ENCODE measurements at regions not wholly inside any gene's neighbourhood (a gene's known extent, or its start where the extent isn't known, plus 50 kb on each side); places are given as distances from the start of the nearest gene placed in this dataset.
"Not testable (repeated sequence)": the region's sequence is repeated elsewhere in the genome, so short reads cannot be mapped to it uniquely, and the experiment has no call there.

DNA sequence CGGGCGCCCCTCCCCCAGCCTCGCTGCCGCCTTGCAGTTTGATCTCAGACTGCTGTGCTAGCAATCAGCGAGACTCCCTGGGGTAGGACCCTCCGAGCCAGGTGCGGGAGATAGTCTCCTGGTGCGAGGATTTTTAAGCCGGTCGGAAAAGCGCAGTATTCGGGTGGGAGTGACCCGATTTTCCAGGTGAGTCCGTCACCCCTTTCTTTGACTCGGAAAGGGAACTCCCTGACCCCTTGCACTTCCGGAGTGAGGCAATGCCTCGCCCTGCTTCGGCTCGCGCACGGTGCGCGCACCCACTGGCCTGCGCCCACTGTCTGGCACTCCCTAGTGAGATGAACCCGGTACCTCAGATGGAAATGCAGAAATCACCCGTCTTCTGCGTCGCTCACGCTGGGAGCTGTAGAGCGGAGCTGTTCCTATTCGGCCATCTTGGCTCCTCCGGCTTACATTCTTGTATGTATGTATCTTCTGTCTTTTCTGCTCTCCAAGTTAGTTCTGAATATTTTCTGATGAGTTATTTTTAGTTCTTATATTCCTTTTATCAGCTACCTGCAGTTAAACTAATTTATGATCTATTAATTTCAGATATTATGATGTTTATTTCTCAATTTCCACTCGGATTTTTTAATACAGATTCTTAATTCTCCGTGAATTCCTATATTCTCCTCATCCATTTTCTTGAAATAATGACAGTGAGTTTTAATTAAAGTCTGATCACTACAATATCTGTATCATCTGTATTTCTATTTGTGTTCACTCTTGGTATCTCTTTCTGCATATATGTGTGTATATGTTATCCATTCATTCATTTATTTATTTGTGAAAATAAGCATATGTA lies 370.2 kb upstream of the GRM7 start:
- DNase-seq (ENCODE audit: low spot score); FAIRE-seq: not testable (repeated sequence)

DNA sequence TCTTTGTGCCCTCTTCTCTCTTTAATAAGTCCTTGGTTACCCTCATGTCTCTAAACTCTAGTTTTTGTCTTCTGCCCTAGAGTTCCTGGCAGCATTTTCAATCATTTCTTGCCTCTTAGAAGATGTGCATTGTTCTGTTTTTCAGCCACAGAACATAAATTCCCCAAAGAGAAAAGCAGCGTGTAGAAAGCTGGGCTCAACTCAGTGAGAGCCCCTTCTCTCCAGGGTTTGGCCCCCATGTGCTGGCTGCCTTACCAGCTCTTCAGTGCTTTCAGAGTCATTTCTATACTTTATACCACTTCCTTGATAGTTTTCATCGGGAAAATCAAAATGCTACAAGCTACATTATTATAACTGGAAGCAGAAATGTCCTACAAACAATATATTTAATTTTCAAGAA lies 369.1 kb upstream of the GRM7 start:
- FAIRE-seq (no peak), DNase-seq (ENCODE audit: low spot score) (no peak)

DNA sequence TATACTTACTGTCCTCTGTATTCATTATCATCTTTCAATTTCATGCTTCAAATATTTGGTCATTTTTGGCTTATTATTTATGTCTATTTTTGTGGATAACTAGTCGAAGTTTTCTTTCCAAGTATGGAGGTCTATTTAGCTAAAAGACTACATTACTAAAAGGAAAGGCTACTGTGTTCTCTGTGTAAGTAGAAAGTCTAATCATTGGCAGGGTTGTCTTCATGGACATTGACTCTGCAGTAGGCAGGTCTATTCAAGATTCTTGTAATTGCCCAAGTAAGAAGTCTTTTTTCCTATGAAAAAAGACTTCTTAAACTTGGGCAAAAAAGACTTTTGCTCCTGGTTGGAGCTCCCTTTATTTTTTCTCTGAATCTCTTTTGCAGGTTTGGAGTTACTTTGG lies 368.6 kb upstream of the GRM7 start:
- FAIRE-seq (no peak), DNase-seq (ENCODE audit: low spot score) (no peak)

DNA sequence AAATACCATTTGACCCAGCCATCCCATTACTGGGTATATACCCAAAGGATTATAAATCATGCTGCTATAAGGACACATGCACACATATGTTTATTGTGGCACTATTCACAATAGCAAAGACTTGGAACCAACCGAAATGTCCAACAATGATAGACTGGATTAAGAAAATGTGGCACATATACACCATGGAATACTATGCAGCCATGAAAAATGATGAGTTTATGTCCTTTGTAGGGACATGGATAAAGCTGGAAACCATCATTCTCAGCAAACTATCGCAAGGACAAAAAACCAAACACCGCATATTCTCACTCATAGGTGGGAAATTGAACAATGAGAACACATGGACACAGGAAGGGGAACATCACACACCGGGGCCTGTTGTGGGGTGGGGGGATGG lies 362.0 kb upstream of the GRM7 start:
- FAIRE-seq; DNase-seq (ENCODE audit: low spot score): not testable (repeated sequence)

DNA sequence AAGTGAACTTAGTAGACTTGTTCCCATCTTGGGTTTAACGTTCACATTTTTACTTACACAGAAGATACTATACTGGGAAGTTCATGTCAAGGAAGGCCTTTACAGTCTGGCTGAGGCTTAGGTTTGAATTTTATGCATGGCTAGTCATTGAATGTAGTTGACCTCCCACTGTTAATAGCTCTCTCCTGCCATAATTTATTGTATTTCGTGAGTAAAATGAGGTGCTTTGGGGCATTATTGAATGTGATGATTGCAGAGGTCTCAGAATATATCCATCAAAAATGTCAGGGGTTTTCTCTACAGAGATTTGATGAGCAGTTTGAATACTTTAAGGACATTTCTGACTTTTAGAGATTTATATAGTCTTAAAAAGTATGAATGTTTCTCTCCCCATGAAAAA lies 356.6 kb upstream of the GRM7 start:
- no peak for DNase-seq (ENCODE audit: low spot score)
- no peak for FAIRE-seq

DNA sequence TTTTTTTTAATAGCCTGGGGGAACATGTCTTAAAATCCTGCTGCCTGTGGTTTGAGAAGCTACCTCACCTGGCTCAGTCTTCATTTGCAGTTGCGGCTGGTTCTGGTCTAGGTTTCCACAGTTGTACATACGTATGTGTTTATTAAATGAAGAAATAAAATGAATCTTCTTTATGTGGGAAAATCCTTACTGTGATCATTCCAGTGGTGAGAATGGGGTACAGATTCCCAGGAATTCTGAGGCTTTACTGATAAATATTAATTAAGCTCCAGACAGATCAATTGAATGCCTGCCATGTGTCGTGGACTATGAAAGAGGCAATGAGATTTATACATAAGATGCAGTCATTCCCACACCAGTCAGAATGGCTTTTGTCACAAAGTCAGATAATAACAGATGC lies 356.1 kb upstream of the GRM7 start:
- DNase-seq (ENCODE audit: low spot score) (no peak), FAIRE-seq (no peak)

DNA sequence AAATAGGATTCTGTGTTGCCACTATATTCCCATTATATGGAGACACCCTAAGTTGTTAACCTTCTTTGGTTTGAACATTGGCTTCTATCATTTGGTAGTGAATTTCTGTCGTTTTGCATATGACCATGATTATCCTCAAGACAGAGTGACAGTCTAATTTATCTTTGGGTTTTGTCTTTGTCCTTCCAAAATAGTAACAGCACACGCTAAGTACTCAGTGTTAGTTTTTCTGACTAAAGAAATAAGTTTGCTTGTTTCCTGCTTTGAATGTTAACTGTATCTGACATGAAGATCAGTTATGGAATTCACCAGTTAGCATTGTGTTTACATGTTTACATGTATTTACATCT lies 352.5 kb upstream of the GRM7 start:
- no peak for FAIRE-seq

DNA sequence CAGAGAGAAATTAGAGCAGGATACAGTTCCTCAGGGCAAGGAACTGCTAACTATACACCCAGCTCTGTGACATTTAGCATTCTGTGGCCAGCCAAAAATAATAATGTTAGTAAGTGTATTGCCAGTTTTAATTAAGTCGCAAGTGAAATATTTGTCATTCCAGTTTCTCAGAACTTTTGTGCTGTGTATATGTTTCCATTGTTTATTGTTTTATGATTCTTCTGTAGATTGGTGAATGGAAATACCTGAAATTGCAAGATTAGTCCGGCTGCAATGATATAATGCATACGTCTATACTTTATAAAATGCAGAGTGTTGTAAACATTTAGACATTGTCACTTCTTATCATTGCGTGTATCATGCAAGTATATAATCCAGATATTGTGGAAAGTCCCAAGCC lies 351.3 kb upstream of the GRM7 start:
- no peak for FAIRE-seq
- no peak for DNase-seq (ENCODE audit: low spot score)

More for the DNA sequence above, 352.5 kb upstream of the GRM7 start:
- DNase-seq (ENCODE audit: low spot score), result no peak

DNA sequence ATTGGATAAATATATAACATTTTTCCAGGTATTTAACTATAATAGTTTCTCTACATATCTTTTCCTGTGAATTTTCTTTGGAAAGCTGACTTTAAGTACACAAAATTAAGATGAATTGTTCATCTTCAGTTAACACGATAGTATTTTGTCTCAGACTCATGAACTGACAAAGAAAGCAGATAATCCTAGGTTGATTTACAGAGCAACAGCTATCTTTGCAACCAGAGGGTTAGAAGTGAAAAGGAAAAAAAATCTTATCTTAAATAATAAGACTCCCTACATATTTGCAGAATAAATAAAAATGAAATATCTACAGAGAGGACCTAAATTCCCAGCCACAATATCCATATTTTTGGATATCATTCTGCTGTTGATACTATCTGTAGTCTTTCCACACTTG lies 350.2 kb upstream of the GRM7 start:
- no peak for FAIRE-seq

DNA sequence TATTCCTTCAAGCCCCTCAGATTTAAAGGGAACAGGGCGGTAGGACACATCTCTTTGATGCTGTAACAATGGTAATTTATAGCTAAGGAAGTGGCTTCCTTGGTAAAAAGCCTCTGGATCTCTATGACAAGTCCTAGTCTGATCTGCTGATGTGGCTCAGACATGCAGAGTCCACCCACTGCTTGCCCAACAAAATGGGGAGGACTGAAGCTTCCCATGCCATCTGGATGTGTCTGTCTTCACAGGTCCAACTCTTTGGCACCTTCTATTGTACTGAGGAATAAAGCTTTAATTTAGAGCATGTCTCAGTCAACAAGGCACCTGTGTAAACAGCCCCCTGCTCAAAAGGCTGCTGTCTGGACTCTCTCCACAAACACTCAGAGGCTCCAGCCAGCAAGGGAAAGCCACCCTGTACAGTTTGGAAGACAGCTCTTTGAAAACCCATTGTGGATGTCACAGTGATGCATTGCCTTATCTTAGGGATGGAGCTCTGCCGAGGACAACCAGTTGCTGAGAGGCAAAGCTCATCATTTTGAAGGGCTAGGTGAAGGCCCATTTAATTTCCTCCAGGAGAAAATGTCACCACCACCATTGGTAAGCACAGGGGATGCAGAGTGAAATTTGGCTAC lies 348.6 kb upstream of the GRM7 start:
- FAIRE-seq, result no peak
- no peak for DNase-seq (ENCODE audit: low spot score)

More for the DNA sequence above, 350.2 kb upstream of the GRM7 start:
- no peak for DNase-seq (ENCODE audit: low spot score)

DNA sequence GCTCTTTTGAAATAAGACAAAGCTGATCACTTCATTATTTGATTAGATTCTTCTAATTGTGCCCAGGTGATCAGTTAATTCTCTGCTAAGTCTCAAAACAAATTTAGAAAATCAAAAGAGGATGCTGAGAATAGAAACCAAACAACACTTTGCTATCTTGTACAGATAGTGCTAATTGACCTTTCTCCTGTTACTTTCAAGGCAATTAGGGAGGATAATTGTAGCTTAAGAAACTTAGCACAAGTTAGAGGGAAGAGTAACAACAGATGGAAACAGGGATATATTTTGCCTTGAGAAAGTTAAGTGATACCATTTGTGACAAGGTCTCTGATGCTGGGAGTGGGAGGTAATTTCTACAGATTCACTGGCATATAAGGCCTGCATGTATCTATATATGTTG lies 344.8 kb upstream of the GRM7 start:
- no peak for FAIRE-seq
- no peak for DNase-seq (ENCODE audit: low spot score)

DNA sequence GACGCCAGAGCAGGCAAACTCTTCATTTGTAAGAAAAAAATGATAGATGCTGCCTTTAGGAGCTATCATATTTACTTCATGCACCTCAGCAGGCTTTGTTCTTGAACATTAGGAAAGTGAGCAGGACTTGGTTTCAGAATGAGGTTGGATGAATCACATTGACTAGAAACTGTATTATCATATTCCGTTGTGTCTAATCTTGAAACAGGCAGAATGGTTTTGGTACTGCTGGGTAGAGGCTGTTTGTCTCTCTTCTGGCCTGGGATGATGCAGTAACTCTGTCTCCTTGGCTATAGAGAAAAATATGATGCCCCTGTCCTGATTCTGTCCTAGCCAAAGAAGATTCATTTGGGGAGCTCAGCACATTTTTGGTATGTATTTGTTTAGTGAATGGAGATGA lies 344.2 kb upstream of the GRM7 start:
- DNase-seq (ENCODE audit: low spot score), result no peak
- no peak for FAIRE-seq

DNA sequence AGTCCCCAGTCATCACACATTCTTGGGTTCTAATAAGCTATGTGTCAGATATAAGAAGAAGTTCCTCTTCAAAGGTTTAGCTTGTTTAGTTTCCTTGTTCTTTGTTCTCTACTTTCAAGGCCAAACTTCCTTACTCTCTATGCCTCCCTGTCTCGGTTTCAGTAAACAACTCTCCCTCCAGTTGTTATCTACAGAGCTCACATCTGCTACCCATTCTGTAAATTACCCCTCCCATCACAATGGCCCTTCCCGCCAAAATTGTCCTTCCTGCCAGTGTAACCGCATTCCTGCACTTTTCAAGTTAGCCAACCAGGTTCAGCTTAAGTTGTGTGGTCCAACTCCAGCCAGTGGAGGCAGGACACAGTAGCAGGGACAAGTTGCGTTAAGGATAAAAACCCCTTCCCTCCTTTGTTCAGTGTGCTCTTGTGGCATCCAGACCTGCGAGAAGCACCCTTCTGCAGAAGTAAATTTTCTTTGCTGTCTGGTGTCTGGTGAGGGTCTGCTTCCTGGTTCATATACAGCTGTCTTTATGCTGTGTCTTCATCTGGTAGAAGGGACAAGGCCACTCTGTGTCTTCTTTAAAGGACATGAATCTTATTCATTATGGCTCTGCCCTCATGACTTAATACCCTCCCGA lies 342.1 kb upstream of the GRM7 start:
- DNase-seq (ENCODE audit: low spot score), result no peak
- no peak for FAIRE-seq

DNA sequence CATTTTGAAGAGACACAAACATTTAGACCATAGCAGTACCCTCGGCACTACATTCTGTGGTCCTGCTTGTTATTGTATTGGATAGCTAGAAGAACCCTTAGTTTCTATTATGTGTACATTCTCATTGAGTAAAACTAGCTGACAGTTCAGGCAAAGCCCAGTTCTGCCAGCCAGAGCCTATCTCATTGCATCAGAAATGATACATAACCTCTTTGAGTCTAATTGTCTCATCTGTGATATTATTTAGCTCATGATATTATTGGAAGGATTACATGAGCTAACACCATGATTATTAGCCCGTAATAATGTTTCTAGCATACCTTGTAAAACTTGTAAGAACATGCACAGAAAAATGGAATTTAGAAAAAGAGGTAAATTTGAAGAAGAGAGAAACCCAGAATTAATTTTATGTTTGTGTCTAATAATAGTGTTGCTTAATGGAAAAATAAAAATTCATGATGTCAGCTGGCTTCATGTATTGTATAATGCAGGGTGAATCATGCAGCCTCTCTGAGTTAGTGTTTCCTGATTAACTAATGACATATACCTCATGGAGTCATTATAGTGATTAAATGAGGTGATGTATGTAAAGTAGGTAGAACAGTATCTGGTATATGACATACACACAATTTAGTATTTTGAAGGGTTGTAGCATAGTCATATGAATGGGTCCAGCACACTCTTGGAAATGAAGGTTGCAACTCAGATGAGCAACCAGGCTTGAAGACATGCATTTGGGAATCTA lies 339.4 kb upstream of the GRM7 start:
- DNase-seq (ENCODE audit: low spot score) (no peak), FAIRE-seq (no peak)

DNA sequence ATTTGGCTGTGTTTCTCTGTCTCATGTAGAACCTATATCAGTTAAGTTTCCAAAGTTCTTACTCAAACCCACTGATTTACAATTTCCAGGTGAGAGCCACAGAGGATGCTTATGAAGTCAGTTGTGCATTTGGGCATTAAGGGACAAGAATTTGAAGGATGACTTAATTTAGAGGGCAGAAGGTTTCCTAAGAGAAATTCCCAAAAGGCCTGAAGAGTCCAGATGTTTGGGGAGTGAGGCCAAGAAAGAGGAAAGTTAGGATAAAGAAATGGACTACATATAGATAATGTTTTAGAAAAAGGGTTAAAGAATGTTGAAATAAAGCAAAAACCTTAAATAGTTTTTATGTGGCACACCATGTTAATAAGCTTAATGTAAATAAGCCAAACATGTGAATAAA lies 338.7 kb upstream of the GRM7 start:
- no peak for FAIRE-seq

DNA sequence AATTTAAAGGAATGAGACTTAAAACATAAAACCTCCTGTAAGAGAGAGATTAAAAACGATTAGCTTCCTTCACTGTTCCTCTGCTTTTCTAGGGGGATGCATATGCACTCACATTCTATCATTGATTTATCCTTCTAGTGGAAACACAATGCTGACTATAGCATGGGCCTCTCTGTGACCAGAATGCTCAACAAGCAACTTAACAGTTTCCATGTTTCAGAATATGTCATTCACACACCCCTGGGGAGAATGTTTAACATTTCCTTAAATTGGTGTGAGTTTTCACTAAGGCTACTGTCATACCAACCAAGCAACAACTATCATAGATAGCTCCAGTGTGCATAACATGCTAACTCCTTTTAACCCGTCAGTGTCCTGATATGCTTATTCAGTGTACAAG lies 337.9 kb upstream of the GRM7 start:
- no peak for FAIRE-seq
- DNase-seq (ENCODE audit: low spot score), result no peak

More for the DNA sequence above, 338.7 kb upstream of the GRM7 start:
- no peak for DNase-seq (ENCODE audit: low spot score)

DNA sequence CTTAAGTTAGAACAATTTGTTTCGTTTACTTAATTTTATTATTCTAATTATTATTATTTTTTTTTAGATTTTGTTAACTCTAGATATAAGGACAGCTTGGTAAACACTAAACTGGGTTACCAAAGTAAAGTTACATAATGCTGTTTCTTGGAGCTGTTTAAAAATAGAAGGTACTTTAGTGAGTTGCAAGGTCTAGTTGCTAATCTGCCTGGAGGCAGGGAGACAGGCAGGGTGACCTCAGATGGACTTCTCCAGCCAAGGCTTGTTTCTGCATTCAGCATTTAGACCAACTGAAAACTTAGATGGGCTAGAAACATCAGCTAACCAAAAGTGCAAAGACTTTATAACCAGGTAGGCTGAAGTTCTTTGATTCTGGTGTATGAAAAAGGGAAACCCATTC lies 336.4 kb upstream of the GRM7 start:
- FAIRE-seq (no peak), DNase-seq (ENCODE audit: low spot score) (no peak)

DNA sequence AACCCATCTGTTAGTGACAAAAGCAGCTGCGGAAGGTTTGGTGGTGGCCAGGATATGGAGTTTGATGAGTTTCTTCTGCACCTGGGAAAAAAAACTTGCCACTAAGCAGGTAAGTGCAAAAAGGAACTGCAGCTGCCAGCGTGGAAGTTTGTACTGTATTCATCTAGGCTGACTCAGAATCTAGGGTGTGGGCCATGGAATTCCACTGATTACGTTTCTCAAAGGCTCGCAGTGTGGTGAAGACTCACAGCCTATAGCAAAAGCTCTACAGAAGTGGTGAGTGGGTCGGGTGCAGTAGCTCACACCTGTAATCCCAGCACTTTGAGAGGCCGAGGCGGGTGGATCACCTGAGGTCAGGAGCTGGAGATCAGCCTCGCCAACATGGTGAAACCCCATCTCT lies 334.6 kb upstream of the GRM7 start:
- FAIRE-seq (no peak), DNase-seq (ENCODE audit: low spot score) (no peak)

DNA sequence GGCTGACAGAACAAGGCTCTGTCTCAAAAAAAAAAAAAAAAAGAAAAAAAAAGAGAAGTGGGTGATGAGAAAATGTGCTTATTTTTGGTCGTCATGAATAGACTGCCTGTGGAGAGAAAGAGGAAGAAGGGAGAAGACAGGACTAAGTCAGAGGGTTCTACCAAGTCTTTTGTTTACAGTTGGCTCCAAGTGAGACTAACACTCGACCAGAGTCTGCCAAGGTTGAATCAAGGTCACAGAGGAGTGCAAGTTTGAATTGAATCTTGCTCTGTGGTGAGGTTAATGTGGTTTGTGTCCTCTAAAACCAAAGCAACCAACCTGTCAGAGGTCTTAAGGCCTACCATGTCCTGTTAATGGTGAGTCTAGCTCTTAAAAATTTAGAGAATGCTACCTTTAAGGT lies 334.1 kb upstream of the GRM7 start:
- FAIRE-seq, result no peak

DNA sequence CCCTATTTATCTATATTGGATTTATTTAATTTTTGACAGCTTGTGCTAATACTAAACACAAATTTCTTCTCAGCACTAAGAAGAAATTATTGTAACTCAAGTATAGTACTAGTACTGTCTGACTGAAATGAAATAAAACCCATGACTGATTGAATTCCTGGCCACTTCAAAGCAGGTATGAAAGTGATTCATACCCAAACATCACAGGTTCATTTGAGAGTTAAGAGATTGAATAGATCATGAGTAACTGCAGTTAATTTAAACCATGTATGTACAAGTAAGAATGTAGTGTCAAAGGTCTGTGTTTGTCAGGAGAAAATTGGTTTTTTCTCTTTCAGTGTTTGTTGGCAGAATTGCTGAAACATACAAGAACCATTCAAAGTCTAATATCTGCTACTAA lies 332.0 kb upstream of the GRM7 start:
- DNase-seq (ENCODE audit: low spot score) (no peak), FAIRE-seq (no peak)

More for the DNA sequence above, 334.1 kb upstream of the GRM7 start:
- DNase-seq (ENCODE audit: low spot score), result no peak

DNA sequence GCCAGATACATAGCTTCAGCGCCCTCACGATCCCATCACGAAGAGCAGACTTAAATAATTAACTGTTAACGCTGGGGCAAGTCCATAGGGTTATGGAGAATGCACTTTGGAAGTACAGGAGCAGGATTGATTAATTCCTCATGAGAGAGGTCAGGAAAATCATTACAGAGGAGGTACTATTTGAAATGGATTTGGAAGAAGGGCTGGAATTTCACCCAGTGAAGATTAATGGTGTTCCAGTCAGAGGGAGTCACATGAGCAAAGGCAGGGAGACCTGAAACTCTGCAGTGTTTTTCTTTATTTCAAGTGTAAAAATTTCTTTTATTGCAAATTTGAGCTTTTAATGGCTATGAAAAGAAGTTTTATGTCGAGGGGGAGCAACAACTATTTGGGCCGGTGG lies 329.8 kb upstream of the GRM7 start:
- no peak for FAIRE-seq
- DNase-seq (ENCODE audit: low spot score), result no peak

DNA sequence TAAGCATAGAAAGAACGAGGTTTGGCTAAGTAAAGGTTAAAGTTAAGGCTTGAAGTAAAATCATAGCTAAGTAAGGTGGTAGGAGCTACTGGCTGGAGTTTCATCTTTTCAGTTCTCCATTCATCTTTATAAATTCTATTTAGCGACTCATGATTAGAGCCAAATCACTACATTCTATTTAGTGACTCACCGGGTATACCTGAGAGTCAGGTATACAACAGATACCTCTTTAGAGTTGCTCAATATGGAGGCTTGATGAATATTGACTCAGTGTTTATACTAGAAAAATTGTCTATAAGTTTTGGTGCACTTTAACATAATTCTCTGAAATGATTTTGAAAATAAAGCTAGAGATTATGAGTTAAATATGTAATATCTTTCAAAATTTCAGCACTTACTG lies 328.8 kb upstream of the GRM7 start:
- DNase-seq (ENCODE audit: low spot score), result no peak
- no peak for FAIRE-seq
